H1 (cell line): ENCODE measurements at regions not wholly inside any gene's neighbourhood (a gene's known extent, or its start where the extent isn't known, plus 50 kb on each side); places are given as distances from the start of the nearest gene placed in this dataset.

ENCODE experiments used
- BACH1 ChIP-seq: IDR thresholded peaks from 2 replicates; pipeline ENCODE4 v1.6.1; 2012; ENCODE audit warnings: low read length, improper control_type of control experiment
- CHD2 ChIP-seq: IDR thresholded peaks from 2 replicates; pipeline ENCODE4 v1.6.1; 2012; ENCODE audit warnings: low read length, improper control_type of control experiment
- E2F6 ChIP-seq: IDR thresholded peaks from 2 replicates; pipeline ENCODE4 v1.6.1; 2012; ENCODE audit warnings: inconsistent platforms
- FOSL1 ChIP-seq: IDR thresholded peaks from 2 replicates; pipeline ENCODE4 v1.6.1; 2011; ENCODE audit warnings: mild to moderate bottlenecking, low read depth, low read length, moderate library complexity; ENCODE audit not compliant: insufficient read depth
- JUN ChIP-seq: IDR thresholded peaks from 2 replicates; pipeline ENCODE4 v1.6.1; 2011; ENCODE audit warnings: low read depth, mild to moderate bottlenecking, improper control_type of control experiment, low read length

GRCh38 chr16:51984395-51984794 is 562.5 kb downstream of the TOX3 start (continued):
- TF ChIP-seq E2F6 (no peak), BACH1 (no peak), CHD2 (no peak), JUN (no peak), FOSL1 (no peak)
